ENCODE measurements at regions not wholly inside any gene's neighbourhood (a gene's known extent, or its start where the extent isn't known, plus 50 kb on each side); places are given as distances from the start of the nearest gene placed in this dataset.

DNA sequence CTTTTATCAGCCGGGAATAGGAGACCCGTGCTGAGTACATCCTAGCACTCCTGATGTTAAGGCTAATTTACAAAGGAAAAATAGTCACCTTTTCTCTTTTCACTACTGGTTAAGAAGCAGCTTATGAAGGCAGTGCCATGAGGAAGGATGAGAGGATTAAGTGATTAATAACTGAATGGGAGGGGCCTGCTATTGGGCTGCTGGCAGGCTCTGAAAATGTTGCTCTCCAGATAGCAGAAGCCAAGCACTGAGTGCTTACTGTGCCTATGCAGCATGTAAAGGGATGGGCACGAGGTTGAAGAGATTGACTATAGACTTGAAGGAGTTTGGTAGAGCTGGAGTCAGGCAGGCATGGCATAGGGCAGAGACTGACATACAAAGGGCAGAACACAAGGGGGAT is 282.4 kb upstream of the THSD7B start:
- TF ChIP-seq, protein P1, sequence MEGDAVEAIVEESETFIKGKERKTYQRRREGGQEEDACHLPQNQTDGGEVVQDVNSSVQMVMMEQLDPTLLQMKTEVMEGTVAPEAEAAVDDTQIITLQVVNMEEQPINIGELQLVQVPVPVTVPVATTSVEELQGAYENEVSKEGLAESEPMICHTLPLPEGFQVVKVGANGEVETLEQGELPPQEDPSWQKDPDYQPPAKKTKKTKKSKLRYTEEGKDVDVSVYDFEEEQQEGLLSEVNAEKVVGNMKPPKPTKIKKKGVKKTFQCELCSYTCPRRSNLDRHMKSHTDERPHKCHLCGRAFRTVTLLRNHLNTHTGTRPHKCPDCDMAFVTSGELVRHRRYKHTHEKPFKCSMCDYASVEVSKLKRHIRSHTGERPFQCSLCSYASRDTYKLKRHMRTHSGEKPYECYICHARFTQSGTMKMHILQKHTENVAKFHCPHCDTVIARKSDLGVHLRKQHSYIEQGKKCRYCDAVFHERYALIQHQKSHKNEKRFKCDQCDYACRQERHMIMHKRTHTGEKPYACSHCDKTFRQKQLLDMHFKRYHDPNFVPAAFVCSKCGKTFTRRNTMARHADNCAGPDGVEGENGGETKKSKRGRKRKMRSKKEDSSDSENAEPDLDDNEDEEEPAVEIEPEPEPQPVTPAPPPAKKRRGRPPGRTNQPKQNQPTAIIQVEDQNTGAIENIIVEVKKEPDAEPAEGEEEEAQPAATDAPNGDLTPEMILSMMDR (IDR thresholded peaks at IDR 0.05; ENCODE audit: partially characterized antibody, unreplicated experiment) = no peak
- H3K4me3 Mint-ChIP-seq (ENCODE audit: unreplicated experiment) = no peak overlapping the region
- H3K27ac Mint-ChIP-seq (ENCODE audit: unreplicated experiment) = no peak overlapping the region
- DNase-seq = no peak
- peaks cover 10% of the 10 kb centered on the region for H3K9me3 Mint-ChIP-seq (ENCODE audit: unreplicated experiment)
- no peaks in the 10 kb centered on the region for H3K4me1 Mint-ChIP-seq (ENCODE audit: low read depth, unreplicated experiment)
- H3K36me3 Mint-ChIP-seq (ENCODE audit: unreplicated experiment) = peaks cover 7% of the 10 kb centered on the region
- H3K27me3 Mint-ChIP-seq (ENCODE audit: unreplicated experiment) = peaks cover 4% of the 10 kb centered on the region

DNA sequence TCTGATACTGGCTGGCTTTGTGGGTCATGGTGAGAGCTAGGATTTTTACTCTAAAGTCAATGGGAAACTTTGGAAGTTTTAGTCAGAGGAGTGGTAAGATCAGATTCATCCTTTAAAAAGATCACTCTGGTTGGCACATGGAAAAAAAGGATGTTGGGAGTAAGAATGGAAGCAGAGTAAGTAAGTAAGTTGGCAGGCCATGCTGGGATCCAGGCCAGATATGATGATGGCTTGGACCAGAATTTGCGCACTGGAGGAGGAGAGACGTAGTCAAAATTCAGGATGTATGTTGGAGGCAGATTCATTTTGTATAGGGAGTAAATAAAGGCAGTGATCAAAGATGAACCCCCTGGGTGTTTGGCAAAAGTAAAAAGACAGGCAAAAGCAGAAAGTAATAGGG is 283.3 kb upstream of the THSD7B start:
- H3K4me3 Mint-ChIP-seq (ENCODE audit: unreplicated experiment) = no peak overlapping the region
- H3K27ac Mint-ChIP-seq (ENCODE audit: unreplicated experiment) = no peak overlapping the region
- peaks cover 11% of the 10 kb centered on the region for H3K36me3 Mint-ChIP-seq (ENCODE audit: unreplicated experiment)
- TF ChIP-seq, protein P1 (IDR thresholded peaks at IDR 0.05; ENCODE audit: partially characterized antibody, unreplicated experiment) = no peak
- H3K4me1 Mint-ChIP-seq (ENCODE audit: low read depth, unreplicated experiment) = no peaks in the 10 kb centered on the region
- no peak for DNase-seq
- H3K27me3 Mint-ChIP-seq (ENCODE audit: unreplicated experiment) = peaks cover 4% of the 10 kb centered on the region
- H3K9me3 Mint-ChIP-seq (ENCODE audit: unreplicated experiment) = peaks cover 11% of the 10 kb centered on the region

DNA sequence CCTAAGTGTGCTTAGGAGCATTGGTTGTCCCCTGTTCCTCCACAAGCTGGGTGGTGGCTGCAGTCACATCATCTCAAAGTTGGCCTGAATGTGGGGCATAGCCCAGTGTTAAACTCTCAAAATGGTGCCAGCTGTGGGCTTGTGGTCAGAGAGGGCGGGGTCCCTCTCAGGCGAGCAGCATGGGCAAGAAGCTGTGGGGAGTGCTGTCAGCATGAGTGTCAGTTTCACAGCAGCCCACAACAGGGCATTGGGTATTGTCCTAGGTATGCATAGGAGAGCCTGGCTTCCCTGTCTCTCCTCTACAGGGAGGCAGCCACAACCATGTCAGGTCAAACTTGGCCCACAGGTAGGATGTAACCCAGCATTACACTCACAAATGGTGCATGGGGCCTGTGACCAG is 285.6 kb upstream of the THSD7B start:
- no peak for DNase-seq
- H3K36me3 Mint-ChIP-seq (ENCODE audit: unreplicated experiment) = peaks cover 11% of the 10 kb centered on the region
- no peaks in the 10 kb centered on the region for H3K4me1 Mint-ChIP-seq (ENCODE audit: low read depth, unreplicated experiment)
- peaks cover 11% of the 10 kb centered on the region for H3K9me3 Mint-ChIP-seq (ENCODE audit: unreplicated experiment)
- no peak overlapping the region for H3K27ac Mint-ChIP-seq (ENCODE audit: unreplicated experiment)
- H3K4me3 Mint-ChIP-seq (ENCODE audit: unreplicated experiment) = no peak overlapping the region
- H3K27me3 Mint-ChIP-seq (ENCODE audit: unreplicated experiment) = peaks cover 4% of the 10 kb centered on the region
- TF ChIP-seq, protein P1 (IDR thresholded peaks at IDR 0.05; ENCODE audit: partially characterized antibody, unreplicated experiment) = no peak

DNA sequence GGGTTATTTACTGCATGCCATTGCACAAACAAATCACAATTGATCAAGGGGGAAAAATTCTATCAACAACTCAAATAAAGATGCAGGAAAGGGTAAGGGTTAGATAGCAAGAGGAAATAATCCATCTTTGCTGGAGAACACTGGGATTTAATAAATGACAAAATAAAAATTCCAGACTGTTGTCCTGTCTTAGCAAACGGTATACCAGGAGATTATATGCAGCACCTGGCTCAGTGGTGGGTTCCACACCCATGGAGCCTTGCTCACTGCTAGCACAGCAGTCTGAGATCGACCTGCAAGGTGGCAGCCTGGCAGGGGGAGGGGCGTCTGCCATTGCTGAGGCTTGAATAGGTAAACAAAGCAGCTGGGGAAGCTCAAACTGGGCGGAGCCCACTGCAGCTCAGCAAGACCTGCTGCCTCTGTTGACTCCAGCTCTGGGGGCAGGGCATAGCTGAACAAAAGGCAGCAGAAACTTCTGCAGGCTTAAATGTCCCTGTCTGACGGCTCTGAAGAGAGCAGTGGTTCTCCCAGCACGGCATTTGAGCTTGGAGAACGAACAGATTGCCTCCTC is 296.5 kb upstream of the THSD7B start:
- Mint-ChIP-seq H3K27ac (ENCODE audit: unreplicated experiment) (no peak overlapping the region), H3K36me3 (ENCODE audit: unreplicated experiment) (peaks cover 18% of the 10 kb centered on the region), H3K27me3 (ENCODE audit: unreplicated experiment) (peaks cover 3% of the 10 kb centered on the region), H3K9me3 (ENCODE audit: unreplicated experiment) (peaks cover 2% of the 10 kb centered on the region), H3K4me1 (ENCODE audit: low read depth, unreplicated experiment) (no peaks in the 10 kb centered on the region), H3K4me3 (ENCODE audit: unreplicated experiment) (no peak overlapping the region)
- TF ChIP-seq, protein P1 (IDR thresholded peaks at IDR 0.05; ENCODE audit: partially characterized antibody, unreplicated experiment) = no peak
- DNase-seq = no peak

DNA sequence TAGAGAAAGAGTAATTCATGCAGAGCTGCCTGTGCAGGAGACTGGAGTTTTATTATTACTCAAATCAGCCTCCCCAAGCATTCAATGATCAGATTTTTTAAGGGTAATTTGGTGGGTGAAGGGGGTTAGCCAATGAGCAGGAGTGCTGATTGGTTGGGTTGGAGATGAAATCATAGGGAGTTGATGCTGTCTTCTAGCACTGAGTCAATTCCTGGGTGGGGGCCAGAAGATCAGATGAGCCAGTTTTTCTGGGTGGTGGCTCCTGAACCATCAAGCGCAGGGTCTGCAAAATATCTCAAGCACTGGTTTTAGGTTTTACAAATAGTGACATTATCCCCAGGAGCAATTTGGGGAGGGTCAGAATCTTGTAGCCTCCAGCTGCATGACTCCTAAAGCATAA is 312.8 kb upstream of the THSD7B start:
- H3K9me3 Mint-ChIP-seq (ENCODE audit: unreplicated experiment) = peaks cover 8% of the 10 kb centered on the region
- no peak for DNase-seq
- H3K27me3 Mint-ChIP-seq (ENCODE audit: unreplicated experiment) = peaks cover 3% of the 10 kb centered on the region
- no peak overlapping the region for H3K27ac Mint-ChIP-seq (ENCODE audit: unreplicated experiment)
- H3K4me1 Mint-ChIP-seq (ENCODE audit: low read depth, unreplicated experiment) = peaks cover 32% of the 10 kb centered on the region
- TF ChIP-seq, protein P1 (IDR thresholded peaks at IDR 0.05; ENCODE audit: partially characterized antibody, unreplicated experiment) = no peak
- H3K4me3 Mint-ChIP-seq (ENCODE audit: unreplicated experiment) = no peak overlapping the region
- no peaks in the 10 kb centered on the region for H3K36me3 Mint-ChIP-seq (ENCODE audit: unreplicated experiment)
